ENCODE measurements at regions not wholly inside any gene's neighbourhood (a gene's known extent, or its start where the extent isn't known, plus 50 kb on each side); places are given as distances from the start of the nearest gene placed in this dataset.

- dilution Hi-C loops (cut with MboI; ENCODE audit: extremely low pct_ligation_motif_present, low sequenced_read_pairs) (no loop called here), intact Hi-C loops (cut with micrococcal nuclease) (no loop called here)
- TF ChIP-seq JUN (IDR thresholded peaks at IDR 0.05; ENCODE audit: borderline replicate concordance, insufficient read depth, insufficient read length, low read depth) (no peak), CTCF (IDR thresholded peaks at IDR 0.05; ENCODE audit: extremely low read depth in 1 of 2, insufficient read depth in 1 of 2, low read depth in 1 of 2, low read length in 2 of 2) (peak; percentile 20 to 29)
- Histone ChIP-seq H3K27ac (ENCODE audit: insufficient read depth, low read depth, low read length) (no peak overlapping the region), H3K9me3 (replicated peaks; ENCODE audit: control insufficient read depth, insufficient read depth, low read length) (no peaks in the 10 kb centered on the region), H3K4me2 (ENCODE audit: insufficient read depth, low read length) (no peak overlapping the region), H3K79me2 (ENCODE audit: control insufficient read depth, insufficient read depth, low read length) (no peaks in the 10 kb centered on the region), H3K36me3 (ENCODE audit: control insufficient read depth in 2 of 2, extremely low read depth in 1 of 2, insufficient read depth in 2 of 2, low read length in 2 of 2) (no peaks in the 10 kb centered on the region), H2AFZ (ENCODE audit: low read depth, low read length) (no peak overlapping the region), H3K27me3 (ENCODE audit: control insufficient read depth in 2 of 2, insufficient read depth in 2 of 2, low read length in 2 of 2) (no peaks in the 10 kb centered on the region), H3K9ac (replicated peaks; ENCODE audit: extremely low read depth, insufficient read depth, low read length) (no peak overlapping the region), H3K4me1 (ENCODE audit: control insufficient read depth, extremely low read depth, insufficient read depth, low read length) (no peaks in the 10 kb centered on the region), H4K20me1 (replicated peaks; ENCODE audit: control insufficient read depth, extremely low read depth, insufficient read depth, low read length) (no peaks in the 10 kb centered on the region), H3K4me3 (replicated peaks in 1 of 3; ENCODE audit: insufficient read depth in 1 of 3, low read depth in 1 of 3, low read length in 3 of 3) (no peak overlapping the region), H3K9me1 (replicated peaks; ENCODE audit: control insufficient read depth, extremely low read depth, insufficient read depth, low read length) (no peaks in the 10 kb centered on the region)
- DNase-seq (ENCODE audit: low read depth, low spot score) (peak; percentile 31), FAIRE-seq (no peak)
- CTCF ChIA-PET: interaction anchor here (0.8 to 1.6 kb wide), 4 partner anchors 10 to 842 kb away, joined by 3 to 5 read pairs (median 4); no protein-coding TSS in a partner anchor
- POLR2A ChIA-PET: no interaction called here
- BruUV-seq (replicated peaks): no TSS peak
Observed at GRCh38 chr4:100935090-100935489, 412.2 kb downstream of the PPP3CA start.

DNA sequence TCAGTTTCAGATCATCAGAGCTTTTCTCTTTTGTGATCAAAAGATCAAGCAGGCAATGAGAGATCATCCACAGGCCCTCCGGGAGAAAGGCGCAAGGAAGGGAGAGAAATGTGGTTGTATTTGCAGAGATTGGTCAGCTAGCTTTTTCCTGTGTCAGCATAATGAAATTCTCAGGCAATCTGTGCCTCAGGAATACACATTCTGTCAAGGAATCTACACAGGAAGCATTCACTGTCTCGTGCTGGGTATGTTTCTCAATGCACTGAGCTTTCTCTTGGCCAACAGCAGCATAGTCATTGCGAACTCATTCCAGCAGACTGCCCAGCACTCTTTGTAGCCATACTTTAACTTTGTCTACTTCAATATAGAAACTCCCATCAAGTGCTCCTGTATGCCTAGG lies 413.7 kb downstream of the PPP3CA start:
- ChIA-PET CTCF (interaction anchor here (0.8 kb wide), 1 partner anchor 151 kb away, joined by 3 read pairs; no protein-coding TSS in a partner anchor), POLR2A (no interaction called here)
- H3K9me1 ChIP-seq (replicated peaks; ENCODE audit: control insufficient read depth, extremely low read depth, insufficient read depth, low read length): no peaks in the 10 kb centered on the region
- no peak overlapping the region for H2AFZ ChIP-seq (ENCODE audit: low read depth, low read length)
- H3K4me1 ChIP-seq (ENCODE audit: control insufficient read depth, extremely low read depth, insufficient read depth, low read length): no peaks in the 10 kb centered on the region
- H3K9me3 ChIP-seq (replicated peaks; ENCODE audit: control insufficient read depth, insufficient read depth, low read length): no peaks in the 10 kb centered on the region
- no peak overlapping the region for H3K27ac ChIP-seq (ENCODE audit: insufficient read depth, low read depth, low read length)
- no peaks in the 10 kb centered on the region for H3K27me3 ChIP-seq (ENCODE audit: control insufficient read depth in 2 of 2, insufficient read depth in 2 of 2, low read length in 2 of 2)
- no peaks in the 10 kb centered on the region for H3K36me3 ChIP-seq (ENCODE audit: control insufficient read depth in 2 of 2, extremely low read depth in 1 of 2, insufficient read depth in 2 of 2, low read length in 2 of 2)
- dilution Hi-C loops (cut with MboI; ENCODE audit: extremely low pct_ligation_motif_present, low sequenced_read_pairs) (no loop called here), intact Hi-C loops (cut with micrococcal nuclease) (no loop called here)
- H4K20me1 ChIP-seq (replicated peaks; ENCODE audit: control insufficient read depth, extremely low read depth, insufficient read depth, low read length): no peaks in the 10 kb centered on the region
- no peak for DNase-seq (ENCODE audit: low read depth, low spot score)
- no peak overlapping the region for H3K9ac ChIP-seq (replicated peaks; ENCODE audit: extremely low read depth, insufficient read depth, low read length)
- no peak for TF ChIP-seq POLR2AphosphoS5 (IDR thresholded peaks at IDR 0.05; ENCODE audit: insufficient read depth, low read depth, low read length)
- TF ChIP-seq POLR2A (IDR thresholded peaks at IDR 0.05; ENCODE audit: low read depth, low read length): no peak
- no peak for TF ChIP-seq GATA2 (IDR thresholded peaks at IDR 0.05; ENCODE audit: insufficient read depth, insufficient read length, low read depth, low read length)
- TF ChIP-seq MAX (IDR thresholded peaks at IDR 0.05; ENCODE audit: insufficient read depth, insufficient read length): no peak
- no peak for TF ChIP-seq EZH2 (IDR thresholded peaks at IDR 0.05; ENCODE audit: borderline replicate concordance, low read depth, low read length, severe bottlenecking)
- TF ChIP-seq MYC (IDR thresholded peaks at IDR 0.05; ENCODE audit: low read depth, low read length): no peak
- no peak for TF ChIP-seq CTCF (IDR thresholded peaks at IDR 0.05; ENCODE audit: extremely low read depth in 1 of 2, insufficient read depth in 1 of 2, low read depth in 1 of 2, low read length in 2 of 2)
- TF ChIP-seq FOS (IDR thresholded peaks at IDR 0.05; ENCODE audit: borderline replicate concordance, insufficient read depth, low read length): no peak
- no peak for TF ChIP-seq JUN (IDR thresholded peaks at IDR 0.05; ENCODE audit: borderline replicate concordance, insufficient read depth, insufficient read length, low read depth)
- no peak overlapping the region for H3K4me2 ChIP-seq (ENCODE audit: insufficient read depth, low read length)
- BruUV-seq (replicated peaks): no TSS peak
- FAIRE-seq: no peak
- H3K4me3 ChIP-seq (replicated peaks in 1 of 3; ENCODE audit: insufficient read depth in 1 of 3, low read depth in 1 of 3, low read length in 3 of 3): no peak overlapping the region
- H3K79me2 ChIP-seq (ENCODE audit: control insufficient read depth, insufficient read depth, low read length): no peaks in the 10 kb centered on the region

Measured in endothelial cell of umbilical vein (primary cell).